HEK293 (cell line): ENCODE measurements at regions not wholly inside any gene's neighbourhood (a gene's known extent, or its start where the extent isn't known, plus 50 kb on each side); places are given as distances from the start of the nearest gene placed in this dataset.

Source experiments
- CTCF ChIA-PET: fragments of 350-600 bp; formaldehyde crosslinking; extraction: SDS; loops from one replicate; lab custom pipeline; 2021; ENCODE audit warnings: antibody characterized with exemption; lab: Yijun Ruan, JAX
- POLR2A ChIA-PET: fragments of 300-600 bp; formaldehyde crosslinking; extraction: SDS; loops from one replicate; lab custom pipeline; 2020; ENCODE audit warnings: antibody characterized with exemption, inconsistent platforms; lab: Yijun Ruan, JAX
- H3K27ac ChIP-seq: fragments of 200-500 bp; sonication (Bioruptor generic); 2 replicates; pipeline ENCODE4 v1.5.1; 2014; ENCODE audit warnings: low read depth, low read length, control low read depth, inconsistent platforms; ENCODE audit errors: extremely low read depth
- H3K36me3 ChIP-seq, 2 experiments: fragments of 200-500 bp in 1 of 2; sonication (Bioruptor generic) in 1 of 2; 1 replicate in 1 of 2; 2 replicates in 1 of 2; pipeline ENCODE4 v1.5.1; 2014 to 2017; ENCODE audit warnings: inconsistent platforms in 2 of 2, low read length in 2 of 2; ENCODE audit not compliant: control insufficient read depth in 2 of 2, insufficient read depth in 1 of 2
- H3K4me1 ChIP-seq: fragments of 200-500 bp; sonication (Bioruptor generic); 2 replicates; pipeline ENCODE4 v1.5.1; 2014; ENCODE audit warnings: mild to moderate bottlenecking, low read length, inconsistent platforms; ENCODE audit not compliant: control insufficient read depth, insufficient read depth
- H3K4me3 ChIP-seq: 2 replicates; pipeline ENCODE4 v1.5.1; 2011; ENCODE audit warnings: low read depth, mild to moderate bottlenecking, control low read depth, low read length, moderate library complexity
- H3K9me3 ChIP-seq: fragments of 200-500 bp; sonication (Bioruptor generic); 2 replicates; pipeline ENCODE4 v1.5.1; 2014; ENCODE audit warnings: low read depth, low read length, inconsistent platforms; ENCODE audit not compliant: control insufficient read depth, insufficient read depth
- GLIS1 ChIP-seq: fragments of 450-650 bp; formaldehyde crosslinking; IDR thresholded peaks from 2 replicates; pipeline ENCODE4 v1.5.1; 2016; ENCODE audit warnings: missing biosample characterization, missing genetic modification characterization
- PBX3 ChIP-seq: sonication (generic); formaldehyde crosslinking; IDR thresholded peaks from 2 replicates; pipeline ENCODE4 v1.8.1; 2022; ENCODE audit warnings: mild to moderate bottlenecking, moderate library complexity, missing genetic modification reagents
- PRDM6 ChIP-seq: fragments of 450-650 bp; formaldehyde crosslinking; IDR thresholded peaks from 2 replicates; pipeline ENCODE4 v1.5.1; 2017; ENCODE audit warnings: missing biosample characterization, missing genetic modification characterization
- SETDB1 ChIP-seq: IDR thresholded peaks from one replicate; pipeline ENCODE4 v1.6.1; 2017; ENCODE audit warnings: mild to moderate bottlenecking, low read length, moderate library complexity, mixed read lengths; ENCODE audit not compliant: insufficient read length
- SP3 ChIP-seq: fragments of 450-650 bp; formaldehyde crosslinking; IDR thresholded peaks from 2 replicates; pipeline ENCODE4 v1.5.1; 2016; ENCODE audit warnings: missing biosample characterization, missing genetic modification characterization
- ZBTB49 ChIP-seq: fragments of 450-650 bp; formaldehyde crosslinking; IDR thresholded peaks from 2 replicates; pipeline ENCODE4 v1.5.1; 2016; ENCODE audit warnings: missing biosample characterization, missing genetic modification characterization, low read depth
- ZBTB7A ChIP-seq: fragments of 450-650 bp; formaldehyde crosslinking; IDR thresholded peaks from 2 replicates; pipeline ENCODE4 v1.5.1; 2016; ENCODE audit warnings: low read depth, missing biosample characterization, missing genetic modification characterization
- ZNF146 ChIP-seq: fragments of 450-650 bp; formaldehyde crosslinking; IDR thresholded peaks from 2 replicates; pipeline ENCODE4 v1.5.1; 2016; ENCODE audit warnings: missing biosample characterization, missing genetic modification characterization
- ZNF16 ChIP-seq: fragments of 450-650 bp; formaldehyde crosslinking; IDR thresholded peaks from 2 replicates; pipeline ENCODE4 v1.5.1; 2016; ENCODE audit warnings: low read depth, missing biosample characterization, missing genetic modification characterization
- ZNF24 ChIP-seq: fragments of 450-650 bp; formaldehyde crosslinking; IDR thresholded peaks from 2 replicates; pipeline ENCODE4 v1.5.1; 2016; ENCODE audit warnings: missing biosample characterization, missing genetic modification characterization
- ZNF248 ChIP-seq: fragments of 450-650 bp; formaldehyde crosslinking; IDR thresholded peaks from 2 replicates; pipeline ENCODE4 v1.5.1; 2017; ENCODE audit warnings: missing biosample characterization, missing genetic modification characterization
- ZNF391 ChIP-seq: fragments of 450-650 bp; formaldehyde crosslinking; IDR thresholded peaks from 2 replicates; pipeline ENCODE4 v1.5.1; 2016; ENCODE audit warnings: low read depth, missing biosample characterization, missing genetic modification characterization, borderline replicate concordance
- ZNF48 ChIP-seq: fragments of 450-650 bp; formaldehyde crosslinking; IDR thresholded peaks from 2 replicates; pipeline ENCODE4 v1.5.1; 2016; ENCODE audit warnings: missing biosample characterization, missing genetic modification characterization
- ZNF518A ChIP-seq: fragments of 450-650 bp; formaldehyde crosslinking; conservative IDR thresholded peaks from 2 replicates; pipeline ENCODE4 v1.5.1; 2016; ENCODE audit warnings: low read depth, missing biosample characterization, missing genetic modification characterization
- ZNF555 ChIP-seq: fragments of 450-650 bp; formaldehyde crosslinking; conservative IDR thresholded peaks from 2 replicates; pipeline ENCODE4 v1.5.1; 2017; ENCODE audit warnings: missing biosample characterization, mild to moderate bottlenecking, missing genetic modification characterization, inconsistent platforms
- ZNF660 ChIP-seq: fragments of 450-650 bp; IDR thresholded peaks from 2 replicates; pipeline ENCODE4 v1.5.1; 2018; ENCODE audit warnings: missing biosample characterization, mild to moderate bottlenecking, missing genetic modification characterization
- ZNF670 ChIP-seq: fragments of 450-650 bp; formaldehyde crosslinking; IDR thresholded peaks from 2 replicates; pipeline ENCODE4 v1.5.1; 2016; ENCODE audit warnings: missing biosample characterization, missing genetic modification characterization, low read depth
- ZNF792 ChIP-seq: fragments of 450-650 bp; formaldehyde crosslinking; IDR thresholded peaks from 2 replicates; pipeline ENCODE4 v1.5.1; 2016; ENCODE audit warnings: missing biosample characterization, missing genetic modification characterization
- ZSCAN5A ChIP-seq: fragments of 450-650 bp; formaldehyde crosslinking; IDR thresholded peaks from 2 replicates; pipeline ENCODE4 v1.5.1; 2016; ENCODE audit warnings: missing biosample characterization, missing genetic modification characterization

GRCh38 chr2:175766880-175767279 lies 235.2 kb downstream of the LNPK start:
- Histone ChIP-seq H3K27ac (no peak overlapping the region), H3K36me3 (no peaks in the 10 kb centered on the region), H3K9me3 (no peaks in the 10 kb centered on the region), H3K4me1 (no peaks in the 10 kb centered on the region), H3K4me3 (no peak overlapping the region)
- POLR2A ChIA-PET: no interaction called here
- TF ChIP-seq SP3 (tag by site-specific recombination): no peak
- TF ChIP-seq ZNF670 (tag by site-specific recombination): no peak
- peak; percentile 58 for TF ChIP-seq SETDB1
- no peak for TF ChIP-seq GLIS1 (tag by site-specific recombination)
- CTCF ChIA-PET: interaction anchor here (0.7 kb wide), 1 partner anchor 12 kb away, joined by 3 read pairs; no protein-coding TSS in a partner anchor

- H3K4me1 ChIP-seq: no peaks in the 10 kb centered on the region
- ChIA-PET CTCF (interaction anchor here (0.7 kb wide), 1 partner anchor 10 kb away, joined by 3 read pairs; no protein-coding TSS in a partner anchor), POLR2A (no interaction called here)
- peaks cover 0 to 12% of the 10 kb centered on the region in 2 experiments; a peak in 1 of 3 replicates for H3K36me3 ChIP-seq
- H3K9me3 ChIP-seq: no peaks in the 10 kb centered on the region
- H3K27ac ChIP-seq: no peak overlapping the region
- TF ChIP-seq PRDM6 (tag by site-specific recombination) (no peak), ZSCAN5A (tag by site-specific recombination) (no peak), ZNF48 (tag by site-specific recombination) (no peak), ZNF555 (tag by site-specific recombination) (no peak), PBX3 (CRISPR knock-in tag) (no peak), ZBTB7A (tag by site-specific recombination) (no peak), ZNF146 (tag by site-specific recombination) (no peak)
- no peak overlapping the region for H3K4me3 ChIP-seq
These were observed 246.2 kb downstream of the LNPK start for GRCh38 chr2:175755656-175756386.

GRCh38 chr2:175755169-175755568 lies 246.9 kb downstream of the LNPK start:
- Histone ChIP-seq H3K36me3 (peaks cover 0 to 12% of the 10 kb centered on the region in 2 experiments; a peak in 1 of 3 replicates), H3K9me3 (no peaks in the 10 kb centered on the region), H3K27ac (no peak overlapping the region), H3K4me3 (no peak overlapping the region), H3K4me1 (no peaks in the 10 kb centered on the region)
- ChIA-PET POLR2A (no interaction called here), CTCF (interaction anchor here (0.7 kb wide), 1 partner anchor 11 kb away, joined by 3 read pairs; no protein-coding TSS in a partner anchor)
- TF ChIP-seq ZNF518A (no peak), ZNF24 (tag by site-specific recombination) (no peak), ZNF391 (tag by site-specific recombination) (no peak), ZNF248 (no peak), ZBTB49 (no peak), ZNF792 (tag by site-specific recombination) (no peak), ZNF660 (tag by site-specific recombination) (no peak), ZNF16 (tag by site-specific recombination) (no peak)
